NCI-H510A (cell line): ENCODE measurements at regions not wholly inside any gene's neighbourhood (a gene's known extent, or its start where the extent isn't known, plus 50 kb on each side); places are given as distances from the start of the nearest gene placed in this dataset.

ENCODE experiments used
- DNase-seq: peaks from one replicate; lab custom pipeline; 2025; lab: John Stamatoyannopoulos, UW

DNA sequence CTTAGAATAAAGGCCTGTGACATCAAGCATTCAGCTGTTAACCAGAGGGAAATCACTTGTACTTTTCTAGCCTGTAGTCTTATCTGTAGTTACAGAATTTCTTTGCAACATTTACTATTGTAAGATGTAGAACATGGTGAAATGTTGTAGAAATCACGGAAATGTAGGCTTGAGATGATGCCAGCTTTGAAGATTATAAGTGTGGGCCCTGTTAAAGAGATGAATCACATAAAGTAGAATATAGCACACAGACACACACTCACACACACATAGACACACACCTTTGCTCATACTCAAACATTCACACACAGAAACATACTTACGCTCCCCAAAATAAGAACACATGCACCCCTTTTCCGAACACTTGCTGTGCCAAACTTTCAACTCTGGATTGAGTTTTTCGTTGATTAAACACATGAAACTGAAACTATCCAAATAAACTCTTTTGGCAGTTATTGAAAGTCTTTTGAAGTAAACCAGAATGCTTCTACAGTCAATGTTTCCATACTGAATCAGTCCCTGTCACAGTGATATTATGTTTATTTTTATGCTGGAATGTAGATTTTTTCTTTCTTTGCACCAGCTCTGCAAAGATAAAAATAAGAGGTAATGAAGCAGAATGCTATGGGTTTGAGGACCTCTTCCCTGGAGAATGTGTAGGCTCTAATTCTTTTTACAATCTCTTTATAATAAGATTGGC is 230.3 kb upstream of the MEOX2 start:
- no peak for DNase-seq

DNA sequence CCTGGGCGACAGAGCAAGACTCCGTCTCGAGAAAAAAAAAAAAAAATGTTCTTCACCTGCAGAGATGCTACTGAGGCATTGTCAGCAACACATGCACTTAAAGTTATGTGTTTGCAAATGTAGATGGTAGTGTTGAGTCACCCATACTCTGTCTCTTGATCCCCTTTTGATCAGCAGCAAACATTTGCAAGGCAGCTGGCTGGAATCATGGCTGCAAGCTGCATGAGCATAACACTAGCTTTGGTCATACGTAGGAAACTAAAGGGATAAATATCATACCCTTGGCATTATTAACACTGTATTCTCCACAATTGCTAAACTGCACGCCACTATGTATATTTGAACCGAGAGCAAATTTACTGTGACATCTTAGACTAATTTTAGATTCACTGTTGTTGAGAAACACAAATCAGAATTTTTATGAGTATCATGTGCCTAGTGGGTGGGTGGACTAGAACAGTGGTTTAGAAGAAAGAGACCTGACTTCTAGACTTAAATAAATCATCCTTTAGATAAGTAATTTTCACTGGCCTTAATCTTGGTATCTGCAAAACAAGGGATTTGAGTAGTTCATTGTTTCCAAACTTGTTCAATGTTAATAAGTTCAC is 229.3 kb upstream of the MEOX2 start:
- DNase-seq: no peak

DNA sequence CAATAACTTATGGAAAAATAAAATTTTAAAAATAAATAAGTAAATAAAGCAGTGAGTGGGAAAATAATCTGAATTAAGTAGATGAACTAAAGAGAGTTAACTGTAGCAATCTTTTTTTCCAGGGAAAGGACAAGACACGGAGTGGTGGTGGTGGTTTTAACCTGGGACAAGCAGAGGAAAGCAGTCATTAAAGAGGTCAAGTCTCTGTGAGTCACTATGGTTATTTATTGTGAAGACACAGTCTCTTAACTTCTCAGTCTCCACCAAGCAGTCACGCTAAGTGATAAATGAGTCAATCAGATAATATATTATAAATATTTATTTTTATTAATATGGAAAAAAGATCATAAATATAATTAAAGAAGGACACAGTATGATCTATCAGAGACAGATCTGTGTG is 228.1 kb upstream of the MEOX2 start:
- DNase-seq: no peak

DNA sequence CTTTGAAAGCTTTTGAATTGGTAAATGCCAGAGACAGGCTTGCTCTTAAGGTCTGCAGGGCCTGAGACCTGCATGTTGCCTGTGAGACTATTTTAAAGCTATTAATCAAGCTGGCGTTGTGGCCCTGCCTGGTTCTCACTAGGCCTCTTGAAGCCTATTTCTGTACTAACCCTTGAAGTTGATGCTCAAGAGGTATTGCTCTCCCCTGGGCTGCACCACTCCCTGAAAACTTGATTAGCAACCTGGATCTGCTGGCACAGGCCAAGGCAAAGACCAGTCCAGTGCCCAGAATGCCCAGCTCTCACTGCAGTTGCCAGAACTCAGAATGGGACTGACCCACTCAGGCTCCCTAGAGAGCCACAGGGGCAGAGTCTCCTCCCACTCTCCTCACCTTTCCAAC is 220.0 kb upstream of the MEOX2 start:
- peak; percentile 0 for DNase-seq

DNA sequence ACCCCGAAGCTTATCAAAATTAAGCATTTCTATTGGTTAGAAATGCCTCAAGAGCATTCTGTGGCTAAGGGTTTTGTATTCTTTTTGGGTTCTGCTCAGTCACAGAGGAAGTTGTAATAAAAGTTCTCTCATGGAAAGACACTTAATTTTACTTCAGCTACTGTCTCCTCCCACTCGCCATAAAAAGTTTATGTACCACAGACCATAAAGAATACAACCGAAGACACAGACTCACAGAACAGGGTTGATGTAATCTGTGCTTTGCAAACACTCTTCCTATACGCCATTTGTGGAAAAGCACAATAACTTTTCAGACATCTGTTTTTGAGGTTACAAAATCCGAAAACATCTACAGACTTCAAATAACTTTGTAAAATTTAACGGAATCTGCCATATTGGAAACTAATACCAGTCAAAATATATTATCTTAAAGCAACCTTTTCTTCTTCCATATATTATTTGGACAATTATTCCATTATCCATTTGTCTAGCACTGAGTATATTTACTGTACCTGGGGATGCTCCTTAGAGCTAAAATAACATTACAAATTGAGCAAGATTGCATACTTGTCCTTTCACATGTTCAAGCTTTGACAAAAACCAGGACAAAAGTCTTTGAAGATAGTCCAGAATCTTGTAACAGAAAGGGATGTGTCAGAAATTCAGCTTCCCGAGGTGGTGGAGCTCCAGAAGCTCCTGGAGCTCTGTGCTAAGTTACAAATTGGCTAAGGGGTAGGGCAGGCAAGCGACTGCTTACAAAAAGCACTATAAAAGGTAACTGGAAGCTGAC is 219.0 kb upstream of the MEOX2 start:
- DNase-seq: no peak

DNA sequence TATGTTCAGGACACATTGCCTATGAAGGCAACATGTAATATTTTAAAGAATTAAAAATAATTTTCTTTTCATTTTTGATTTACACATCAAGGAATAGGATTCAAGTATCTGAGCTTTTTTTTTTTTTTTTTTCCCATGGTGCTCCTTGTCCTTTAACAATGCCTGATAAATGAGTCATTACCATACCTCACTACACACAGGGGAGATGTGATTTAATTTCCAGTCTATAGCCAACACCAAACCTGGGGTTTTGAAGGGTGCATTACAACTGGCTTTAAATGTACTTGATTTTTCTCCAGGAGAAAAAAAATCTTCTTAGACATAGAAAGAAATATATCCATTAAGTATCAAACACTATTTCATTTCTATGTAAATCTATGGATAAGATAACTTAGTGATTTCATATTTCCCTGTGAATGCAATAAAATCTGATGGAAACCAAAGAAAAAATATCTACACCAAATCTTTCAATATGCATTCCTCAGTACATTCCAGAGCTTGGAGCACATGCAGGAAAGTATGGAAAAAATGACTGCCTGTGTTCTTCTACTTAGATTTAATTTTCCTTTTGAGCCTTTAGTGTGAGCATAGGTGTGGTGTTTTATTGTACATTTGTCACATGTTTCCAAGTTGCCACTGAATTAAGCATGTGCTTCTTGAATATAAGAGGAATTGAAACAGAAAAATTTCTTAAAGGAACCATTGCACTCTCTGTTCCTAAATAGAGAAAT is 204.8 kb upstream of the MEOX2 start:
- no peak for DNase-seq

DNA sequence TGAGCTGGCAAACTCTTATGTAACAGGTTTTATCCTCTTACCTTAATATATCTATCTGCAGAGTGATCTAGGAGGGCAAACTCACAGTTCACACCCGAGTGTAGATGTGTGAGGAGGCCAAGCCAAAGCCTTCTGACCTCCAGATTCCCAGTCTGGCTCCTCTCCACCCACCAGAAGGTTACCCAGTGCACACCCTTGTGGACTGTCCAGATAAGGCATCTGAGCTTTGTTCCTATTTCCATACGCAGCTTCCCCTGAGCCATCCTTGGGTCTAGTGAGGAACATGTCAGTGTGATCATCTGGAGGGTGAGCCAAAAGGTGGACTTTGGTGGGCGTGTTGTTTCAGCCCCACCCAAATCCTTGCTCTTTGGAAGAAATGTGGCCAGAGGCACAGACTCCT is 203.0 kb upstream of the MEOX2 start:
- no peak for DNase-seq

DNA sequence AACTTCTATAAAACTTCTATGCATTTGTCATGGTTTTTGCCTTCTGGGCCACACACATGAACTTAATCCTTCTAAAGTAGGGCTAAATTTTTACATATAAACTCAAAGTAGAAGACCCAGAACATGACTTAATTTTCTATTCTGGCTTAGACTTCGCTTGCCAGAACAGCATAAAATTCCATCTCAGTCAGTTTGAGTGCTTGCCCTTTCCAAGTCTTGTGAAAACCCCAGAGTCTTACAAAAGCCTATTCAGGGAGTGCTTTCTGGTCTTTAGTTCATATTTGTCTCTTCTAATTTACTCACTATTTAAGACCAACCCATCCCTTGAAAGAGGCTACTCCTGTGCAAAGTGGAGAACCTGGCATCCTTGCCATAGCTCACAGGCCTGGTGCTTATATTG is 201.6 kb upstream of the MEOX2 start:
- DNase-seq: no peak

DNA sequence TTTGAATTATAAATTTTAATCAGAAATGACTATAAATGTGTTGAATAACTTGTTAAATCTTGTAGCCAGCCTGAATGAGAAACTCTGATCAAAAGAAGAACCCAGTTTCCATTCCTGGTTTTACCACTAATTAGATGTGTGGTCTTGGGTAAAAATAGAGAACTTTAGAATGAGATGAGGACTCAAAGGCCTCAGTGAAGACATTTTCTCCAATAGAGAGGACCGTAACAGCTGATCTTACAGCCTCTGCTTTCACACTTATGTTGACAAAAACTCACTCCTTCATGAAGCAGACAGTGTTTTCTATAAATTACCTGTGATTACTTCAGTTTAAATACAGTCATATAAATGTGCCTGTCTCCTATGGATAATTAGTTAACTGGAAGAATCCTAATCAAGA is 200.1 kb upstream of the MEOX2 start:
- no peak for DNase-seq

DNA sequence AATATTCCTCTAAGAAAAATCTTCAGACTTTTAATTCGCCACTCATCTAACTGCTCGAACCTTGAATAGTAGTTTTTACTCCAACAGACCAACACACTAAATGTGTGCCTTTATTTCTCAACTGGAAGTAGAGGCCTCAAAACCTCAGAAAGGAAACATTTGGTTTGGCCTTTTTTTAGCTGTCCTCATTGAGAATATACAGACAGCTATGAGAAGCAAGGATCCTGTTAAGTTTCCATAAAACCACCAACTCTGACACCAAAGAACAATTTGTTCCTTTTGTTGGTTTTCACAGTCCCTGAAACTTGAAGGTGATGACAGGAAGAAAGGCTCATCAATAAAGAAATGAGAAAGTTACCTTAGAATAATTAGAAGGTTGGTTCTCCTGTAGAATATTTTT is 199.2 kb upstream of the MEOX2 start:
- DNase-seq: no peak

DNA sequence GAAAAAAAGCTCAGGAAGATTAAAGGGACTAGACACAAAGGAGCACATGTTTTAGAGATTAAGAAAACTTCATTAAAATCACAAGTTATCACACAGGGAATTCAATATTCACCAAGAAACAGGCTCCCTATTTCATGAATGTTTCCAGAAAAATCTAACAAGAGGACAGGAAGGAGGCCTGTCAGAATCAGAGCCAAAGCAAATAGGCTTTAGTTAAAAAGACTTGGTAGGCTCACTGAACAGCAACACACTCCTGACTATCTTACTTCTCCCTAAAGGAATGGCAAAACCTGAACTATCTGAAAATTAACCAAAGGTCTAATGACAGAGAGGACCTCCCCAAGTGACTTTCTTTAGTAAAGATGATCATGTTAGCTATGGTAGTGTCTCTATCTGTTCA is 188.3 kb upstream of the MEOX2 start:
- DNase-seq: no peak

DNA sequence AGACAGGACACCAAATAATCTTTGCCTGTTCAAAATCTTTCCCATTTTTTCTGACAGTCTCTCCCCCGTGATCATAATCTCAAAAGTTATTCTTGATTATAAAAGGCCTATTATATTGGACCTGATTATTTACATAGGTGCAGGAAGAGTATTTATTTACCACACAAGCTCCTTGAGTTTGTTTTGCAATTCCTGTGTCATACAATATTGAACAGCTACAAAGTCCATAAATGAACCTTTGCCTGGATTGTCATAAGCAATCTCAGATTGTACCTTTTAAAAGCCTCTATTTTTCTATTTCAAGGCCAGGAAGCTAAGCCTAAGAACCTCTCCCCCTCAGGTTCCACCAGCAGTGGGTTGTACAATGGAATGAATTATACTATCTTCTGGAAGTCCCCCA is 183.9 kb upstream of the MEOX2 start:
- no peak for DNase-seq

DNA sequence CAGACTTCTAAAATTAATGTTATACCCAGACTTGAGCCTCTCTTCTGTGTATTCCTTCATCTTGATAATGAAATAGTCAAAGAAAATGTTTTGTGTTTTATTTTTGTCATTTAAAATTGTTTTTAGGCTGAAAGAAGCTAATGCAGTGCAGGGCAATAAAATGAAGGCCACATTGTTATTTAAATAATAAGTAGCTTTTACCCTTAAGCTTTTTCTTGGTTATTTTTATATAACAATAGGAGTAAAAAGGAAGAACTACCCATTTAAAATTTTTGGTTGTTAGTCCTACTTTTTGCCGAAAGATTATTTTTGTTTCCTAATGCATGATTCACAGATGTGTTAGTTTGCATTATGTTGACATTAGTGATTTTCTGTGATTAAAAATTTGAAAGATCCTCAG is 181.0 kb upstream of the MEOX2 start:
- DNase-seq: no peak

DNA sequence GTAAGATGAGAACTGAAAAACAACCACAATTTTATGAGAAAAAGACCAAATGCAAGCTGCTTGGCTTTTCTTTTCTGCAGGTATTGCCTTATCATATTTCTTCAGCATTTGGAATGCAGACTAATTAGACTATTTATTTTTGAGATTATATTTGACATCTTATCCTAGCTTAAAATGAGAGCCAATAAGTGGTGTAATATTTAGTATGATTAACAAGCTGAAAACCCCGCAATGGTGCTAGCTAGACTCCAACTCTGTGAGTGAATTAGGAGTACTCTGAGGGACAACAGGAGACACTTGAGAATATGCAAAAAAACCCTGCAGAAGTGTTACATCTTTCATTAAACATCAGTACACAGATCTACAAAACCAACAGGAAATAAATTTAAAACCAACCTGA is 180.3 kb upstream of the MEOX2 start:
- no peak for DNase-seq

DNA sequence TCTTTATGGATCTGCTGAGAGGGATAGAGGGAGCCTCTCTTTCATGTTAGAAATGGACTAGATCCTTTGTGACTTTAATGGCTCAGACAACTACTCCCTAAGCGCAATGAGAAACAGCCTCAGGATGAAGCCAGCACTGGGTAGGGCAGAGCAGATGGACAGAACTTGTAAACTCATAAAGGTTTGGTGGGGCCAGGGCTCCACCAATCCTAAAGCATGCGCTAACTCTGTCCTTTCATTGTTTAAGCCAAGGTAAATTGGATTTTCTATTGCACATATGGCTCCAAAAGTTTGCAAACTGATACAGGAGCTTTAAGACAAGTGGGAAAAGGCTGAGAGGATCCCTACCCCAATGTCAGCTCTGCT is 178.1 kb upstream of the MEOX2 start:
- no peak for DNase-seq

DNA sequence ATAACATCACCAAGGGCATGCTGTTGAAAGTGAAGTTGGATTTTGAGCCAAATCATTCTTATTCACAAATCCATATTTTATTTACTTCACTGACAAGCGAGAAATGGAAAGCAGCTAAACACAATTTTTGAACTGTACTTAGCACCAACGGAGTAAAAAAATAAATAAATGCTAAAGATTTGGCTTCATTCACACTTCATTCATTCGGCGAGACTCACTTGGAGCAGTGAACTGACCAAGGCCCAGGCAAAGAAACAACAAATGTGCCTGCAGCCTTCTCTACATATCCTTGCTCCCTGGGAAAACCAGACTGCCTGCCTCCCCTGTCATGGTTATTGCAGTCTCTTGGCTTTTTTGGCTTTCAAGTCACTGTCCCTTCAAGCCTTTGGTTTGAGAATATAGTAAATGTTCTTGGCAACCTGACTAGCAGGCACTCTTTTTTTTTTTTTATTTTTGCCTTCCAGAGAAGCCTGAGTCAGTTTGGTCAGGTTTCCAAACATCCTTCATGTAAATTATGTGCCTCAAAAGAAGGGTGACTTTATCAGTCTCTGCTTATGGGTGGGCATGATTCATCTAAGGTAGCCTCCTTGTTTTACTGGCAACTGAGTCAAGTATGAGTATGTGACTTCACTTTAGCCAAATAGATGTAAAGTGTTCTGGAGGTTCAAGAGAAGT is 177.6 kb upstream of the MEOX2 start:
- DNase-seq: no peak

DNA sequence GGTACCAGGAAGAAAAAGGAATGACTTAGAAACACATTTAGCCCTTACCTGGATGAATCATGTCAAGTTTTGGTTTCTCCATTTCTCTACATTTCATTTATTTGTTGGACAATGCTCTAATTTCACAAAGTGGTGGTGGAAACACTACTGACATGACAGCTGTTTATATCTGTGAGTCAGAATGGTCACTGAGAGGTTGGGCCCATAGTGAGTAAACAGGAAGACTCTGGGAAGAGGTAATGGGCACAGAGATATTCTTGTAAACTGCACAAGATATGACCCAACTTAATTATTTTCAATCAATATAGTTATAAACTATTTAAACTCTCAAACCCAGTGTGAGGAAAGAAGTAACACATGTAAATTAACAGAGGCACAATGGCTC is 176.3 kb upstream of the MEOX2 start:
- DNase-seq: no peak

DNA sequence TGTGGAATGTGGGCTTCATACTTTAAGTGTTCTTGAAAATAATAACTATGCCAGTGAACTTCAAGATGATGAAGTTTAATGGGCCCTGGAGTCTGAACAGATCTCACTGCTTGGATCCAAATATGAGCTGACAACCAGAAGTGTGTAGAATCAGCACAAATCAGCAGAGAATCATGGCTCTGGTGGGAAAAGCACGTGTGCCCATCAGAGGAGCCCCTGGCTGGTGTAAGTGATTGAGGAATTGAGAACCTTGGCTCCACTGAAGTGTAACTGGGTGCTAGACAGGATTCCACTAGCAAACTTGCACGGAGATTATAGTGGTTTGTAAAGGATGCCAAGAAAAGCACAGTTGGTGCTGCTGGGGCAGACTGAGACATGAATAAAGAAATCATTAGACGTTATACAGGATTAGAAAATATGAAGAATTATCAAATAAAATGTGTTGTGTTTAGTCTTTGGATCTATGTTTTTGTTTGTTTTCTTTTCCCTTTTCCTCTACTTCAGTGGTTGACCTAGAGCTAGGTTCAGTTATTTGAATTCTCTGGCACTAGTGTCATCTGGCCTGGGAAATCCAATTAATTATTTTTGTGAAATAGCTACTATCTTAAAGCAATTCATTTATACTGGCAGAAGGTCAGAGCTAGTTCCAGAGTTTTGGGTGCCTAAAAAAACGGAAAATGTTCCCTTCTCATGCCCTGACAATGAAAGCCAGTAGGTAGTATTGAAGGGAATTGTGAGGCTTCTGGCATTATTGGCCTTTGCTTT is 175.7 kb upstream of the MEOX2 start:
- DNase-seq: no peak

DNA sequence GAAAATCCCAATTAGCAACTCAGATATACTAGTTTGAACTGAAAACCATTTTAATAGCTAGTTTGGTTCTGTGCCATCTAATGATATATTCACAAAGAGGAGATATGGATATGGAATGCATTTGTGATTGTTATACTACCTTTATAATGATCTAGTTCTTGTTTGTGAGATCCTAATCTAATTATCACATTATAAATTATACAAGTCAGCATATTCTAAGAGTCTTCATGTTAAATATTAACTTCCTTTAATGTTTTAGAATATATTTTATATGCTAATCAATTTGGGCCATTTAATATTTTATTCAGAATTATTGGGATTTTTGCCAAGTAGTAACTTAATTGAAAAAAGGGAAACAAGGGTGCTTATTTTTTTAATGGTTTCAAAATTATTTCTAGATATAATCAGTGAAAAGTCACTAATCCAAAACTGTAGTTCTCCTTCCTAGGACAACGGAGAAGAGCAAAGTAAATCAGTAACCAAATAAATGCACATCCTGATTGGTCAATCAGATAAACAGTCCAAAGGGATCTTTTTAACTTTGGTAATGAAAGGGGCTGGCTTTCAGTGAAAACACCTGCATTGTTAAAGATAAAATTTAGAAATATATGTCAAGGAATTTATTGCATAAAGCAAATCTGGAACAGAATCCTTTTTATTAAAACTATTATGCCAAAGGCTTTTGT is 173.9 kb upstream of the MEOX2 start:
- no peak for DNase-seq

DNA sequence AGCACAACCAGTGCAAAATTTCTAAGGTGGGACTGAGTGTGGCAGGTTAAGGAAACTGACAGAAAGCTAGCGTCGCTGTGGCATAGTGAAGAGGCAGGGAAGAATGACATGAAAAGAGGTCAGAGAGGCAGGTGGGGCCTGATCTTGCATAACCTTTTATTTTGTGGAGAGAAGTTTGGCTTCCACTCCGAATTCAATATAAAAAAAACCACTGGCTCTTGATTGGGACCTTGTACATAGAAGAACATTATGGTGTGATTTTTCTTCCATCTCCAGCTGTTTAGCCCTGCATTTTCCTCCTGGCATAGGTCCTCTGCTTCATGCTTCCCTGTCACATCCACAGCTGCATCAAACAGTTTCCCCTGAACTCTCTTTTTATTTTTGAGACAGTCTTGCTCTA is 170.5 kb upstream of the MEOX2 start:
- no peak for DNase-seq

DNA sequence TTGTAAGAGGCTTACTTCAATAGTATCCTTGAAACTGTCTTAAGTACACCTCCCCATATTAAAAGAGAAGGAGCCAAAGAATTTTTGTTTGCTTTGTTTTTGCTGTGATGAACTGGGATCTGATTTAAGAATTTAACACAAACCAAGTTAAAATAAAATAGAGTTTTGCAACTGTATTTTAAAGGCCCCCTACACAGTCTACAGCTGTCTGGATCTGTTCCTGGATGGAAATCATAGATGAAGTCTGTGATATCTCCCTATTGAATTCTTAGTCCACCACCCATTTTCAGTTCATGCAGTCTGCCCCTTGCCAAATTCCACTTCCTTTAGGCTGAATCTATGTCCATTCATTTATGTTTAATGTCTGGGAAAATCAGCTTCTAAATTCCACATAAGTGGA is 169.8 kb upstream of the MEOX2 start:
- no peak for DNase-seq
